ENCODE measurements at regions not wholly inside any gene's neighbourhood (a gene's known extent, or its start where the extent isn't known, plus 50 kb on each side); places are given as distances from the start of the nearest gene placed in this dataset.

GRCh38 chr5:167346461-167346860 lies 945.0 kb upstream of the WWC1 start:
- TF ChIP-seq CTCF (IDR thresholded peaks at IDR 0.05) (no peak), SMAD3 (CRISPR knock-in tag; IDR thresholded peaks at IDR 0.05; ENCODE audit: borderline replicate concordance) (no peak), ETV6 (CRISPR knock-in tag; IDR thresholded peaks at IDR 0.05) (no peak), CBFB (CRISPR knock-in tag; IDR thresholded peaks at IDR 0.05; ENCODE audit: low read depth) (no peak), FOXP4 (CRISPR knock-in tag; IDR thresholded peaks at IDR 0.05) (no peak), RELA (CRISPR knock-in tag; IDR thresholded peaks at IDR 0.05; ENCODE audit: borderline replicate concordance) (no peak), MYBL2 (CRISPR knock-in tag; IDR thresholded peaks at IDR 0.05) (no peak), ESRRA (CRISPR knock-in tag; IDR thresholded peaks at IDR 0.05; ENCODE audit: borderline replicate concordance) (no peak), NR3C1 (CRISPR knock-in tag; conservative IDR thresholded peaks at IDR 0.05; ENCODE audit: low read depth) (no peak), NFYB (CRISPR knock-in tag; conservative IDR thresholded peaks at IDR 0.05; ENCODE audit: low read depth) (no peak), ZNF263 (CRISPR knock-in tag; IDR thresholded peaks at IDR 0.05; ENCODE audit: low read depth) (no peak), SMAD4 (CRISPR knock-in tag; IDR thresholded peaks at IDR 0.05) (no peak), ZBTB43 (CRISPR knock-in tag; IDR thresholded peaks at IDR 0.05) (no peak), USF1 (CRISPR knock-in tag; IDR thresholded peaks at IDR 0.05) (no peak)
